ENCODE measurements at regions not wholly inside any gene's neighbourhood (a gene's known extent, or its start where the extent isn't known, plus 50 kb on each side); places are given as distances from the start of the nearest gene placed in this dataset.
"Not testable (repeated sequence)": the region's sequence is repeated elsewhere in the genome, so short reads cannot be mapped to it uniquely, and the experiment has no call there.

GRCh38 chr16:66023481-66023880 lies 343.0 kb upstream of the CDH5 start:
- DNase-seq (ENCODE audit: low read depth, low spot score), result no peak

- DNase-seq (ENCODE audit: low read depth, low spot score), result no peak
Measured at GRCh38 chr16:66020642-66021041, 345.8 kb upstream of the CDH5 start.

GRCh38 chr16:66020046-66020445 lies 346.4 kb upstream of the CDH5 start:
- DNase-seq (ENCODE audit: low read depth, low spot score), result no peak

GRCh38 chr16:66019502-66019901 lies 347.0 kb upstream of the CDH5 start:
- not testable (repeated sequence) for DNase-seq (ENCODE audit: low read depth, low spot score)

GRCh38 chr16:66014221-66014620 lies 352.3 kb upstream of the CDH5 start:
- no peak for DNase-seq (ENCODE audit: low read depth, low spot score)

- no peak for DNase-seq (ENCODE audit: low read depth, low spot score)
Measured at GRCh38 chr16:66013486-66013885, 353.0 kb upstream of the CDH5 start.

GRCh38 chr16:66008136-66008535 lies 358.4 kb upstream of the CDH5 start:
- DNase-seq (ENCODE audit: low read depth, low spot score), result no peak

GRCh38 chr16:66007717-66008116 lies 358.8 kb upstream of the CDH5 start:
- DNase-seq (ENCODE audit: low read depth, low spot score), result no peak

- no peak for DNase-seq (ENCODE audit: low read depth, low spot score)
Measured at GRCh38 chr16:66006485-66006884, 360.0 kb upstream of the CDH5 start.

- no peak for DNase-seq (ENCODE audit: low read depth, low spot score)
Measured at GRCh38 chr16:66004699-66005098, 361.8 kb upstream of the CDH5 start.

- DNase-seq (ENCODE audit: low read depth, low spot score), result no peak
Measured at GRCh38 chr16:66003201-66003600, 363.3 kb upstream of the CDH5 start.

- no peak for DNase-seq (ENCODE audit: low read depth, low spot score)
Measured at GRCh38 chr16:66002601-66003000, 363.9 kb upstream of the CDH5 start.

GRCh38 chr16:66001432-66001831 lies 365.1 kb upstream of the CDH5 start:
- DNase-seq (ENCODE audit: low read depth, low spot score), result no peak

GRCh38 chr16:65998443-65998842 lies 368.0 kb upstream of the CDH5 start:
- DNase-seq (ENCODE audit: low read depth, low spot score), result no peak

- peak; percentile 75 for DNase-seq (ENCODE audit: low read depth, low spot score)
Measured at GRCh38 chr16:65994291-65994690, 372.2 kb upstream of the CDH5 start.

- no peak for DNase-seq (ENCODE audit: low read depth, low spot score)
Measured at GRCh38 chr16:65991149-65991701, 375.3 kb upstream of the CDH5 start.

GRCh38 chr16:65989861-65990604 lies 376.5 kb upstream of the CDH5 start:
- no peak for DNase-seq (ENCODE audit: low read depth, low spot score)

GRCh38 chr16:65988024-65988595 lies 378.4 kb upstream of the CDH5 start:
- DNase-seq (ENCODE audit: low read depth, low spot score), result no peak

GRCh38 chr16:65984296-65984695 lies 382.2 kb upstream of the CDH5 start:
- no peak for DNase-seq (ENCODE audit: low read depth, low spot score)

- DNase-seq (ENCODE audit: low read depth, low spot score), result no peak
Measured at GRCh38 chr16:65981057-65981456, 385.4 kb upstream of the CDH5 start.

GRCh38 chr16:65975049-65975708 lies 391.3 kb upstream of the CDH5 start:
- DNase-seq (ENCODE audit: low read depth, low spot score), result no peak

GRCh38 chr16:65967376-65967775 lies 399.1 kb upstream of the CDH5 start:
- no peak for DNase-seq (ENCODE audit: low read depth, low spot score)

GRCh38 chr16:65965628-65966027 lies 400.9 kb upstream of the CDH5 start:
- no peak for DNase-seq (ENCODE audit: low read depth, low spot score)

All from smooth muscle cell of the brain vasculature (primary cell).